Cardiac septum (tissue), 1 donor: ENCODE measurements at regions not wholly inside any gene's neighbourhood (a gene's known extent, or its start where the extent isn't known, plus 50 kb on each side); places are given as distances from the start of the nearest gene placed in this dataset.
"Not testable (repeated sequence)": the region's sequence is repeated elsewhere in the genome, so short reads cannot be mapped to it uniquely, and the experiment has no call there.

ENCODE experiments used
- DNase-seq: peaks from one replicate; pipeline ENCODE4 v3.0.0-alpha.2; 2020; ENCODE audit warnings: low spot score
- intact Hi-C: fragments of 100-400 bp; cut with DNase I; formaldehyde crosslinking; loops from one replicate; pipeline ENCODE4 v1.14.0; 2022
- donor health status: DM: no; HTN: no; CAD: no.

- intact Hi-C loops, result no loop called here
- no peak for DNase-seq
Observed at GRCh38 chr13:60214213-60215055, 50.7 kb upstream of the DIAPH3 start.

GRCh38 chr13:60220072-60220471 is 56.3 kb upstream of the DIAPH3 start:
- intact Hi-C loops, result no loop called here
- DNase-seq, result no peak

GRCh38 chr13:60221581-60221980 is 57.9 kb upstream of the DIAPH3 start:
- intact Hi-C loops, result no loop called here
- no peak for DNase-seq

- intact Hi-C loops, result no loop called here
- DNase-seq, result no peak
Observed at GRCh38 chr13:60226507-60226906, 62.8 kb upstream of the DIAPH3 start.

- intact Hi-C loops, result no loop called here
- no peak for DNase-seq
Observed at GRCh38 chr13:60227158-60227557, 63.4 kb upstream of the DIAPH3 start.

- DNase-seq, result no peak
- intact Hi-C loops, result no loop called here
Observed at GRCh38 chr13:60229708-60230272, 66.1 kb upstream of the DIAPH3 start.

GRCh38 chr13:60230593-60230992 is 66.9 kb upstream of the DIAPH3 start:
- no peak for DNase-seq
- intact Hi-C loops, result no loop called here

- no peak for DNase-seq
- intact Hi-C loops, result no loop called here
Observed at GRCh38 chr13:60242043-60242595, 78.4 kb upstream of the DIAPH3 start.

- DNase-seq, result no peak
- intact Hi-C loops, result no loop called here
Observed at GRCh38 chr13:60244381-60244780, 80.7 kb upstream of the DIAPH3 start.

- DNase-seq, intact Hi-C loops: not testable (repeated sequence)
Observed at GRCh38 chr13:60251419-60251818, 87.7 kb upstream of the DIAPH3 start.

GRCh38 chr13:60258349-60258748 is 94.6 kb upstream of the DIAPH3 start:
- intact Hi-C loops, result no loop called here
- DNase-seq, result no peak

GRCh38 chr13:60260440-60260839 is 96.7 kb upstream of the DIAPH3 start:
- intact Hi-C loops, result no loop called here
- no peak for DNase-seq

GRCh38 chr13:60261432-60262351 is 98.0 kb upstream of the DIAPH3 start:
- no peak for DNase-seq
- intact Hi-C loops, result no loop called here

- no peak for DNase-seq
- intact Hi-C loops, result no loop called here
Observed at GRCh38 chr13:60265566-60265965, 101.8 kb upstream of the DIAPH3 start.

GRCh38 chr13:60267498-60268202 is 103.9 kb upstream of the DIAPH3 start:
- no peak for DNase-seq
- intact Hi-C loops, result no loop called here

GRCh38 chr13:60268203-60268555 is 104.5 kb upstream of the DIAPH3 start:
- DNase-seq, result no peak
- intact Hi-C loops, result no loop called here

GRCh38 chr13:60273971-60274527 is 110.3 kb upstream of the DIAPH3 start:
- intact Hi-C loops, result no loop called here
- DNase-seq, result no peak

- intact Hi-C loops, result no loop called here
- no peak for DNase-seq
Observed at GRCh38 chr13:60274655-60275054, 110.9 kb upstream of the DIAPH3 start.

GRCh38 chr13:60275208-60275607 is 111.5 kb upstream of the DIAPH3 start:
- no peak for DNase-seq
- intact Hi-C loops, result no loop called here
